Chondrocyte (in vitro differentiated cells): ENCODE measurements at regions not wholly inside any gene's neighbourhood (a gene's known extent, or its start where the extent isn't known, plus 50 kb on each side); places are given as distances from the start of the nearest gene placed in this dataset.

Experiments used
- DNase-seq: peaks from one replicate; pipeline ENCODE4 v3.0.0; 2021; ENCODE audit warnings: mixed read lengths, low spot score
- H3K27ac Mint-ChIP-seq: one replicate; pipeline ENCODE4 v1.8.0; 2021; ENCODE audit warnings: mild to moderate bottlenecking, moderate library complexity, mixed read lengths; ENCODE audit not compliant: unreplicated experiment
- H3K27me3 Mint-ChIP-seq: 2 replicates; pipeline ENCODE4 v1.8.0; 2021; ENCODE audit warnings: low read depth, mixed read lengths
- H3K36me3 Mint-ChIP-seq: 2 replicates; pipeline ENCODE4 v1.8.0; 2021; ENCODE audit warnings: low read depth, mixed read lengths
- H3K4me1 Mint-ChIP-seq: 2 replicates; pipeline ENCODE4 v1.8.0; 2021; ENCODE audit warnings: low read depth, mild to moderate bottlenecking, mixed read lengths
- H3K4me3 Mint-ChIP-seq: one replicate; pipeline ENCODE4 v1.8.0; 2021; ENCODE audit warnings: mild to moderate bottlenecking, moderate library complexity, mixed read lengths; ENCODE audit not compliant: unreplicated experiment
- H3K9me3 Mint-ChIP-seq: 2 replicates; pipeline ENCODE4 v1.8.0; 2021; ENCODE audit warnings: low read depth, mixed read lengths
- TF ChIP-seq, protein P1 (sequence below): fragments of 200-600 bp; sonication (generic); IDR thresholded peaks from 2 replicates; pipeline ENCODE4 v1.5.0; 2021; ENCODE audit warnings: antibody characterized with exemption, mild to moderate bottlenecking, moderate library complexity

DNA sequence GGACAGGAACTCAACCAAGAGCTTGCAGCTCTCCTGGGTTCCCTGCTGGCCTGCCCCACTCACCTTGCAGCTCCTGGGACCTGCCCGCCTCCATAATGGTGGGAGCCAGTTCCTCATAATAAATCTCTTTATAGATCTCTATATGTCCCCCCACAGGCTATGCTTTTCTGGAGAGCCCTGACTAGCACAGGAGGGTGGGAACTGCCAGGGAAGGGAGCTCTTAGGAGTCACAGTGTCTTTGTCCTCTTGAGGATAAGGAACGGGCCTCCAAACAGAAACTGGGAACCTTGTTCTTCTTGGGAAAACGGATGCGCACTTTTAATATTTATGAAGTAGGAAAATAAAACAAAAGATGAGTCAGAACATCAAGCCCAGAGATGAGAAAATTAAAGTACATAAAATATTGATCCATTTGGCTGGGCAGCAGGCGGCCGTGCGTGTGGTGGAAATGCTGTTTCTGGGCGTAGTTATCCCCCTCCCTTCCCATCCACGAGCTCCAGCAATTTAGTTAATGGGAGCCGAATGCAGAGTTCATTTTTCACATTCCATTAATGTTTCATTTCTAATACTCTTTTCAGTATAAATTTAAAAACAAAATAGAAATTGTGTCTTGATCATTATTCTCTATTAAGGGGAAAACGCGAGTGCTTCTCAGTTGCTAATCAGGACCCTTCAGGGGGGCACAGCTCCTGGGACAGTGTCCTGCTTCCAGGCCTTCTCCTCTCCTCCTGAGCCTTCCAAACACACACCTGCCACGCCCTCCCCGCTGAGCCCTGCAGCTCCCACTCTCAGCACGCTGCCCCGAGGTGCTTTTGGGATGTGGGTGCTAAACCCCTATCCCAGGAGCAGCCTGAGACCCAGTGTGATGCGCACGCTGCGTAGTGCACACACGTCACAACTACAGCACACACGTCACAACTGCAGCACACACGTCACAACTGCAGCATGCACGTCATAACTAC is 323.3 kb upstream of the AJAP1 start:
- Mint-ChIP-seq H3K4me1 (no peaks in the 10 kb centered on the region), H3K27me3 (no peaks in the 10 kb centered on the region), H3K9me3 (peaks cover 45% of the 10 kb centered on the region), H3K36me3 (no peaks in the 10 kb centered on the region), H3K27ac (no peak overlapping the region), H3K4me3 (no peak overlapping the region)
- TF ChIP-seq, protein P1, sequence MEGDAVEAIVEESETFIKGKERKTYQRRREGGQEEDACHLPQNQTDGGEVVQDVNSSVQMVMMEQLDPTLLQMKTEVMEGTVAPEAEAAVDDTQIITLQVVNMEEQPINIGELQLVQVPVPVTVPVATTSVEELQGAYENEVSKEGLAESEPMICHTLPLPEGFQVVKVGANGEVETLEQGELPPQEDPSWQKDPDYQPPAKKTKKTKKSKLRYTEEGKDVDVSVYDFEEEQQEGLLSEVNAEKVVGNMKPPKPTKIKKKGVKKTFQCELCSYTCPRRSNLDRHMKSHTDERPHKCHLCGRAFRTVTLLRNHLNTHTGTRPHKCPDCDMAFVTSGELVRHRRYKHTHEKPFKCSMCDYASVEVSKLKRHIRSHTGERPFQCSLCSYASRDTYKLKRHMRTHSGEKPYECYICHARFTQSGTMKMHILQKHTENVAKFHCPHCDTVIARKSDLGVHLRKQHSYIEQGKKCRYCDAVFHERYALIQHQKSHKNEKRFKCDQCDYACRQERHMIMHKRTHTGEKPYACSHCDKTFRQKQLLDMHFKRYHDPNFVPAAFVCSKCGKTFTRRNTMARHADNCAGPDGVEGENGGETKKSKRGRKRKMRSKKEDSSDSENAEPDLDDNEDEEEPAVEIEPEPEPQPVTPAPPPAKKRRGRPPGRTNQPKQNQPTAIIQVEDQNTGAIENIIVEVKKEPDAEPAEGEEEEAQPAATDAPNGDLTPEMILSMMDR: no peak
- DNase-seq: no peak

DNA sequence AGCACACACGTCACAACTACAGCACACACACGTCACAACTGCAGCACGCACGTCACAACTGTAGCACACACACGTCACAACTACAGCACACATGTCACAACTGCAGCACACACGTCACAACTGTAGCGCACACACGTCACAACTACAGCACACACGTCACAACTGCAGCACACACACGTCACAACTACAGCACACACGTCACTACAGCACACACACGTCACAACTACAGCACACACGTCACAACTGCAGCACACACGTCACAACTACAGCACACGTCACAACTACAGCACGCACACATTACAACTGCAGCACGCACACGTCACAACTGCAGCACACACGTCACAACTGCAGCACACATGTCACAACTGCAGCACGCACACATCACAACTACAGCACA is 322.6 kb upstream of the AJAP1 start:
- Mint-ChIP-seq H3K27me3 (no peaks in the 10 kb centered on the region), H3K4me1 (no peaks in the 10 kb centered on the region), H3K27ac (no peak overlapping the region), H3K36me3 (no peaks in the 10 kb centered on the region), H3K4me3 (no peak overlapping the region), H3K9me3 (peaks cover 48% of the 10 kb centered on the region)
- TF ChIP-seq, protein P1: no peak
- no peak for DNase-seq

DNA sequence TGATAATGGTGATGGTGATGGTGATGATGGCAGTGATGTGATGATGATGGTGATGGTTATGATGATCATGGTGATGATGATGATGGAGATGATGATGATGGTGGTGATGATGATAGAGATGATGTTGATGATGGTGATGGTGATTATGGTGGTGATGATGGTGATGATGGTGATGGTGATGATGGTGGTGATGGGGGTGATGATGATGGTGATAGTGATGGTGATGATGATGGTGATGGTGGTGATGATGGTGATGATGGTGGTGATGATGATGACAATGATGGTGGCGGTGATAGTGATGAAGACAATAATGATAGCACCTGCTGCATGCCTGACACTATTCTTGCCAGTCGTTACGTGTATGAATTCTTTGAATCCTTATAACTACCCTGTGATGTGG is 317.9 kb upstream of the AJAP1 start:
- DNase-seq: no peak
- H3K4me3 Mint-ChIP-seq: no peak overlapping the region

DNA sequence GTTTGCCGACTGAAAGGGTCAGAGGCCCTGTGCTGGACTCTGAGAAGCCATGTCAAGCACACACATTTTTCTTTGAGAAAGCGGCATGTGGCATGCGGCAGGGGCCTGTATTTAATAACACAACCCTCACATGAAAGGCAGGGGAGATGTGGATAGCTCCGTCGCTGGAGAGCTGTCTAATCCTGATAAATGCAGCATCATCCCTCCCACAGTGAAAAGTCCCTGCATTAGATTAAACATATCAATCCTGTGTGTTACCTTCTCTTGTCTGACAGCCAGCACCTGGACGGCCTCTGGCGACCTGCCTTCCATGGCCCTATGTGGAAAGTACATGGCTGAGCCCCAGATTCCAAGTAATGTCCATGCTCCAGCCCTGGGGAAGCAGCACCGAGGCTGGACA is 313.0 kb upstream of the AJAP1 start:
- DNase-seq: no peak
- TF ChIP-seq, protein P1: no peak
- Mint-ChIP-seq H3K9me3 (peaks cover 34% of the 10 kb centered on the region), H3K27me3 (no peaks in the 10 kb centered on the region), H3K4me1 (no peaks in the 10 kb centered on the region), H3K4me3 (no peak overlapping the region), H3K36me3 (no peaks in the 10 kb centered on the region), H3K27ac (no peak overlapping the region)

More for the DNA sequence above, 317.9 kb upstream of the AJAP1 start:
- Mint-ChIP-seq H3K27me3 (no peaks in the 10 kb centered on the region), H3K27ac (no peak overlapping the region), H3K9me3 (peaks cover 37% of the 10 kb centered on the region), H3K4me1 (no peaks in the 10 kb centered on the region), H3K36me3 (no peaks in the 10 kb centered on the region)
- TF ChIP-seq, protein P1: no peak

GRCh38 chr1:4344065-4344732 is 310.2 kb upstream of the AJAP1 start:
- no peaks in the 10 kb centered on the region for H3K4me1 Mint-ChIP-seq
- no peak overlapping the region for H3K27ac Mint-ChIP-seq
- no peak for DNase-seq
- peaks cover 34% of the 10 kb centered on the region for H3K9me3 Mint-ChIP-seq
- H3K36me3 Mint-ChIP-seq: no peaks in the 10 kb centered on the region
- H3K4me3 Mint-ChIP-seq: no peak overlapping the region
- no peaks in the 10 kb centered on the region for H3K27me3 Mint-ChIP-seq
- TF ChIP-seq, protein P1: no peak
